ENCODE measurements at regions not wholly inside any gene's neighbourhood (a gene's known extent, or its start where the extent isn't known, plus 50 kb on each side); places are given as distances from the start of the nearest gene placed in this dataset.

DNA sequence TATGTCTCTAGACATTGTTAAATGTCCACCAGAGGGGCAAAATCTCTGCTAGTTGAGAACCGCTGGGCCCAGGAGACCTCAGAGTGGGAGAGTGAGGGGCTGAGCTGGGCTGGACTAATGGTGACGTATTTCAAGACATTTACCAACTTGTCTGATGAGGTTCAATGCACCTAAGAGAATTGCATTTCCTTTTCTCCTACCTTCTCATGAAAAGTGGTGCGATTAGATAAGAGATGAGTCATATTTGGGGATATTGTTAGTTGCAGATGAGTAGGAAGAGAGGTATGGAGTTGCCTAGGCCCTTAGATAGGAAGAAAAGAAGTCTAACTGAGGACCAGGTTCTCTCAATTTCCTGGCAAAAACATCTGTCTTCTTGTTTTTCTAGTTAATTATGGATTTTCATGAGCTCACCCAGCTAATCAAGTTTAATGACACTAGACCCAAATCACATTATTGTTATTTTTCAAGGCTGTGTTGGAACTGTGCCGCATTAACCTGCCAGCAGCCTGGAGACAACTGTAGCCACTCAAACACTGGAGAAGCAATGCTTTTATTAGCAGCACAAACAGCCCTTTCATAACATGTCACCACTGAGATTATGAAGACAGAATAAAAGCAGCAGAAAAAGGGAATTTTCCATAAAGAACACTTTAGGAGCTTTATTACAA is 144.2 kb downstream of the PDCD6IP start:
- TF ChIP-seq, protein P1, sequence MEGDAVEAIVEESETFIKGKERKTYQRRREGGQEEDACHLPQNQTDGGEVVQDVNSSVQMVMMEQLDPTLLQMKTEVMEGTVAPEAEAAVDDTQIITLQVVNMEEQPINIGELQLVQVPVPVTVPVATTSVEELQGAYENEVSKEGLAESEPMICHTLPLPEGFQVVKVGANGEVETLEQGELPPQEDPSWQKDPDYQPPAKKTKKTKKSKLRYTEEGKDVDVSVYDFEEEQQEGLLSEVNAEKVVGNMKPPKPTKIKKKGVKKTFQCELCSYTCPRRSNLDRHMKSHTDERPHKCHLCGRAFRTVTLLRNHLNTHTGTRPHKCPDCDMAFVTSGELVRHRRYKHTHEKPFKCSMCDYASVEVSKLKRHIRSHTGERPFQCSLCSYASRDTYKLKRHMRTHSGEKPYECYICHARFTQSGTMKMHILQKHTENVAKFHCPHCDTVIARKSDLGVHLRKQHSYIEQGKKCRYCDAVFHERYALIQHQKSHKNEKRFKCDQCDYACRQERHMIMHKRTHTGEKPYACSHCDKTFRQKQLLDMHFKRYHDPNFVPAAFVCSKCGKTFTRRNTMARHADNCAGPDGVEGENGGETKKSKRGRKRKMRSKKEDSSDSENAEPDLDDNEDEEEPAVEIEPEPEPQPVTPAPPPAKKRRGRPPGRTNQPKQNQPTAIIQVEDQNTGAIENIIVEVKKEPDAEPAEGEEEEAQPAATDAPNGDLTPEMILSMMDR (IDR thresholded peaks at IDR 0.05; ENCODE audit: low read depth, low read length), result no peak
- TF ChIP-seq, protein P2, sequence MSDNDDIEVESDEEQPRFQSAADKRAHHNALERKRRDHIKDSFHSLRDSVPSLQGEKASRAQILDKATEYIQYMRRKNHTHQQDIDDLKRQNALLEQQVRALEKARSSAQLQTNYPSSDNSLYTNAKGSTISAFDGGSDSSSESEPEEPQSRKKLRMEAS (IDR thresholded peaks at IDR 0.05; ENCODE audit: low read depth, low read length), result no peak
